ENCODE measurements at regions not wholly inside any gene's neighbourhood (a gene's known extent, or its start where the extent isn't known, plus 50 kb on each side); places are given as distances from the start of the nearest gene placed in this dataset.

DNA sequence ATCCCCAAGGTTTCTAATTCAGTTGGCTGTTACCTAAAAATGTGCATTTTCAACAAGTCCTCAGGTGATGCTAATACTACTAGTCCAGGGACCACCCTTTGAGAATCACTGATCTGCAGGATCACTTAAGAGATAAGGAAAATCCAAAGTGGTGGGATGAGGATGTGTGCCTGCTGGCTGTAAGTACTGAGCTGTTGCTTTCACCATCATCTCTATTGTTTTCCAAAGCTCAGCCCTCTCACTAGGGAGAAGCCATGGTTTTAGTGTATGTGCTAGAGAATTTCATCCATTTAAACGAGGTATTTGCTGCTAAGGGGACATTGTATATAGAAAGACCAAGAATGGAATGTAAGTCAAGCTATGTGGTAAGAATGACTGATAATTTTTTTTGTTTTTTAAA lies 202.3 kb downstream of the KIF21A start:
- Histone ChIP-seq H3K4me1 (peaks cover 14% of the 10 kb centered on the region), H3K36me3 (no peaks in the 10 kb centered on the region), H3K9me3 (no peaks in the 10 kb centered on the region), H3K9ac (ENCODE audit: low read depth in 2 of 2, low read length in 2 of 2) (no peak overlapping the region), H3K27ac (peak overlapping the region; percentile 62), H3K27me3 (no peaks in the 10 kb centered on the region), H3K4me3 (no peak overlapping the region)
- TF ChIP-seq, protein P1, sequence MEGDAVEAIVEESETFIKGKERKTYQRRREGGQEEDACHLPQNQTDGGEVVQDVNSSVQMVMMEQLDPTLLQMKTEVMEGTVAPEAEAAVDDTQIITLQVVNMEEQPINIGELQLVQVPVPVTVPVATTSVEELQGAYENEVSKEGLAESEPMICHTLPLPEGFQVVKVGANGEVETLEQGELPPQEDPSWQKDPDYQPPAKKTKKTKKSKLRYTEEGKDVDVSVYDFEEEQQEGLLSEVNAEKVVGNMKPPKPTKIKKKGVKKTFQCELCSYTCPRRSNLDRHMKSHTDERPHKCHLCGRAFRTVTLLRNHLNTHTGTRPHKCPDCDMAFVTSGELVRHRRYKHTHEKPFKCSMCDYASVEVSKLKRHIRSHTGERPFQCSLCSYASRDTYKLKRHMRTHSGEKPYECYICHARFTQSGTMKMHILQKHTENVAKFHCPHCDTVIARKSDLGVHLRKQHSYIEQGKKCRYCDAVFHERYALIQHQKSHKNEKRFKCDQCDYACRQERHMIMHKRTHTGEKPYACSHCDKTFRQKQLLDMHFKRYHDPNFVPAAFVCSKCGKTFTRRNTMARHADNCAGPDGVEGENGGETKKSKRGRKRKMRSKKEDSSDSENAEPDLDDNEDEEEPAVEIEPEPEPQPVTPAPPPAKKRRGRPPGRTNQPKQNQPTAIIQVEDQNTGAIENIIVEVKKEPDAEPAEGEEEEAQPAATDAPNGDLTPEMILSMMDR (IDR thresholded peaks at IDR 0.05) = no peak
- intact Hi-C loops (cut with DNase I) = no loop called here
- no peak for DNase-seq

DNA sequence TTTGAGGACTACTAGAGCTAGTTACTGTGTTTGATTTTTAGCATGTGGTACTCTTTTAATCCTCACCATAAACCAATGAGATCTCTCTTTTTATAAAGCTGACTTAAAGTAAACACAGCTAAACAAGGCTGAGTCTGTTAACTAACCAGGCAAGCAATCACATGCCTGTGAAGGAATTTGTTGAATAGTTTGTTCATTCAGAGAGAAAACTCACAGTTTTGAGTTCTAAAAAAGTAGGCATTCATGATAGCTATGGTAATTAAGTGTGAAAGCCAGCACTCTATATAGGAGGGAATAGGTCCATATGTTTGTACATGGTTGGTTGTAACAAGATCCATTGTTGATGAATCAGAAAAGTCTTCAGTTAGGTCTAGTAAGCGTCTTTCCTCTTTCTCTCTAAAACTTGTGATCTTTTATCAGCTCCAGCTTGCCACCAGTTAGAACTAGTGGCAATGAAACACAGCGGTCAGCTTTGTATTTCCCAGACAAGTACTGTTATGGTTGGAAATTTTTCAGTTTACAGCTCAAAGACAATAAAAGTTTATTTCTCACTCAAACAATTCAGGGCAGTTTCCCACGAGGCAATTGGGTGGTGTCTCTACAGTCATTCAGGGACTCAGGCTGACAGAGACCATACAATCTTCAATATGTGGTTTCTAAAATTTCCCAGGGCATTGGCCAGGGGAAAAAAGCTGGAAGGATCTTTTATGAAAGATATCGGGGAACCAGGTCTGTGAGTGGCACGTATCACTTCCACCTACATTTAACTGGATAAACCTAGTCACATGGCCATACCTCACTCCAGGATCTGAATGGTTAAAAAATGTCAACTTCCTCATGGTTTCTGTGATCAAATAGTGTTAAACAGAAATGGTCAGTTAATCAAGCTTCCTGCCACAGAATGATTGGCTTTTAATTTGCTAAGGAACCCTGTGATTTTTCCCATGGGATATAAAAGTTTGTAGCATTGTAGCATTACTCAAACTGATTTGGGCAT lies 203.1 kb downstream of the KIF21A start:
- Histone ChIP-seq H3K36me3 (no peaks in the 10 kb centered on the region), H3K9ac (ENCODE audit: low read depth in 2 of 2, low read length in 2 of 2) (no peak overlapping the region), H3K9me3 (no peaks in the 10 kb centered on the region), H3K27me3 (no peaks in the 10 kb centered on the region), H3K4me3 (no peak overlapping the region), H3K4me1 (peaks cover 14% of the 10 kb centered on the region), H3K27ac (peak overlapping the region; percentile 62)
- peak; percentile 59 for DNase-seq
- intact Hi-C loops (cut with DNase I) = no loop called here
- TF ChIP-seq, protein P1 (IDR thresholded peaks at IDR 0.05) = no peak

DNA sequence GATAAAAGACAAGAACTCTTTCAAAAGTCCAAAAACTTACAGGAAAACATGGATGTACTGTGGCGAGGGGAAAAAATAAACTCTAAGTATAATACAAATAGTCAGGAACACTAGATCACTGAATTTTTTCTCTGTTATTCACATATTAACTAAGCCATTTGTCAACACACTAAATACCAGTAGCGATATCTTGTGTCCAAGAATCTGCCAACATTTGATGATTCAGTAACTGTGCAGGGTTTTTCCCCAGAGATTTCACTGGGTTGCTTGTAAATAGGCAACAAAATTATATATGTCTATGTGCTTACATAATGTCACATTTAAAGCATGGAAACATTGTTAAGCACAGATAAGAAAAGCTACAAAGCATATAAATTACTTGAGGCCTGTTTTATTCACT lies 205.9 kb downstream of the KIF21A start:
- intact Hi-C loops (cut with DNase I) = no loop called here
- Histone ChIP-seq H3K27me3 (no peaks in the 10 kb centered on the region), H3K36me3 (no peaks in the 10 kb centered on the region), H3K4me3 (no peak overlapping the region), H3K9ac (ENCODE audit: low read depth in 2 of 2, low read length in 2 of 2) (no peak overlapping the region), H3K9me3 (no peaks in the 10 kb centered on the region), H3K4me1 (peaks cover 14% of the 10 kb centered on the region), H3K27ac (no peak overlapping the region)
- no peak for DNase-seq
- TF ChIP-seq, protein P1 (IDR thresholded peaks at IDR 0.05) = no peak

DNA sequence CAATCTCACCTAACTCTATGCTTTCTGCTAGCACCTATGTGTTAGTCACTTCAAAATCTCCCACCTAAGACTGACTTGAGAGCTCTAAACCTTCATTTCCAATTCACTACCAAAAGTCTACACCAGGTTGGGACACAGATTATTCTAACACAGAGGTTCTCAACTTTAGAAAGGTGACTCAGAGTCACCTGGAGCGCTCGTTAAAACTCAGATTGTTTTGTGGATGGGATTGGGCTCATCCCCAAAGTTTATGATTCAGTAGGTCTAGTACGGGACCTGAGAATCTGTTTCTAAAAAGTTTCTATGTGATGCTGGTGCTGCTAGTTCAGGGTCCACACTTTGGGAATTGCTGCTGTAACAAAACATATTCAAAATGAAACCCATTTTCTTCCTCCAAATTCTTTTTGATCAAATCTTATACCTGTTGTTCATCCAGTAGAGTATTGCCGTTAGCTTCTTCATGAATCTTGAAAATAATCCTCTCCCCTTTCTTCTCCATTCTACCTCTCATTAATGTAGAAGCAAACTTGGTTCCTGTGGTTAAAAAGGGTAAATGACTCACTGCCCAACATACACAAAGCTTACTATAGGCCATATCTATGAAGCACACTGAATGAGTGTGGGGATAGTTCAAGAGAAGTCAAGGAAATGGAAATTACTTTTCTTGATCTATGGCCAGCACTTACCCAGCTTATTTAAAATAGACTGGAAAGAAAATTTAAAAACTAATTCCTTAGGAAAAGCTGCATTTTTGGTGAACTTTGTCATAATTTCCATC lies 206.7 kb downstream of the KIF21A start:
- TF ChIP-seq, protein P1 (IDR thresholded peaks at IDR 0.05) = no peak
- intact Hi-C loops (cut with DNase I) = no loop called here
- H3K27me3 ChIP-seq = no peaks in the 10 kb centered on the region
- H3K9me3 ChIP-seq = no peaks in the 10 kb centered on the region
- no peak for DNase-seq
- no peak overlapping the region for H3K27ac ChIP-seq
- H3K9ac ChIP-seq (ENCODE audit: low read depth in 2 of 2, low read length in 2 of 2) = no peak overlapping the region
- H3K36me3 ChIP-seq = no peaks in the 10 kb centered on the region
- peaks cover 14% of the 10 kb centered on the region for H3K4me1 ChIP-seq
- no peak overlapping the region for H3K4me3 ChIP-seq

DNA sequence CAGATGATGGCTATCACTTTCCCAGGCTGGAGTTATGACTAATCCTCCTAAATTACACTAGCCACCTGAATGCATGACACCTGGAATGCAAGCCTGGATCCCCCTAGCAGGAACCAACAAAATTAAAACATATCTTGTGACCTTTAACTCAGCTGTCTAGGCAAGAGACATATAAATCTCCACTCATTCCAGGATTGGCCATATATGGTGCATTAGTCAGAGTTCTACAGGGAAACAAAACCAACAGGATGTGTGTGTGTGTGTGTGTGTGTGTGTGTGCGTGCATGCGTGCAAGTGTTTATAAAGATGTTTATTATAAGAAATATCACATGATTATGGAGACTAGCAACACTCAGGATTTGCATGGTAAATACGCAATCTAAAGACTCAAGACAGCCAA lies 212.8 kb downstream of the KIF21A start:
- no peak overlapping the region for H3K4me3 ChIP-seq
- TF ChIP-seq, protein P1 (IDR thresholded peaks at IDR 0.05) = no peak
- no peaks in the 10 kb centered on the region for H3K9me3 ChIP-seq
- H3K27ac ChIP-seq = no peak overlapping the region
- no peak for DNase-seq
- intact Hi-C loops (cut with DNase I) = no loop called here
- H3K27me3 ChIP-seq = no peaks in the 10 kb centered on the region
- no peaks in the 10 kb centered on the region for H3K36me3 ChIP-seq
- H3K4me1 ChIP-seq = no peaks in the 10 kb centered on the region
- H3K9ac ChIP-seq (ENCODE audit: low read depth in 2 of 2, low read length in 2 of 2) = no peak overlapping the region

Data from colonic mucosa (tissue), 4 donors.